NCI-H510A treated with DMSO at 0.1 percent for 48 hours (cell line): ENCODE measurements at regions not wholly inside any gene's neighbourhood (a gene's known extent, or its start where the extent isn't known, plus 50 kb on each side); places are given as distances from the start of the nearest gene placed in this dataset.

Experiments
- DNase-seq: peaks from one replicate; lab custom pipeline; 2025; lab: John Stamatoyannopoulos, UW

DNA sequence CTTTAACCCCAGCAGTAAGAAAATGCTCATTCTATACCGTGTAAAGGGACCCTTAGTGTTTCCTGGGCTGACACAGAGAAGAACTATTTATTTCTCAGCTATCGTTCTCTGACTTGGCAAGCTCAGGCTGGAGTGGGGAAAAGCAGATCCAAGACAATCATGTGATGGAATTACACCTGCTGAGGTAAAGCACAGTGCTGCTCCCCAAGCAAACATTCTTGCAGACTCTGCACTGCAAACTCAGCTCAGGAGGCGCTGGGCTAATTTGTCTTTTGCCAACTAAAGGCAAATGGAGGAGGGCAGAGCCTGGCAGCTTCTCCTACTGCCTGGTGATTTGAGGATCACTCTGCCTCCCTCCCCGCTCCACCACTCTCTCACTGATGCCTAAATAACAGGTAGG lies 57.8 kb upstream of the FUT8 start:
- no peak for DNase-seq

DNA sequence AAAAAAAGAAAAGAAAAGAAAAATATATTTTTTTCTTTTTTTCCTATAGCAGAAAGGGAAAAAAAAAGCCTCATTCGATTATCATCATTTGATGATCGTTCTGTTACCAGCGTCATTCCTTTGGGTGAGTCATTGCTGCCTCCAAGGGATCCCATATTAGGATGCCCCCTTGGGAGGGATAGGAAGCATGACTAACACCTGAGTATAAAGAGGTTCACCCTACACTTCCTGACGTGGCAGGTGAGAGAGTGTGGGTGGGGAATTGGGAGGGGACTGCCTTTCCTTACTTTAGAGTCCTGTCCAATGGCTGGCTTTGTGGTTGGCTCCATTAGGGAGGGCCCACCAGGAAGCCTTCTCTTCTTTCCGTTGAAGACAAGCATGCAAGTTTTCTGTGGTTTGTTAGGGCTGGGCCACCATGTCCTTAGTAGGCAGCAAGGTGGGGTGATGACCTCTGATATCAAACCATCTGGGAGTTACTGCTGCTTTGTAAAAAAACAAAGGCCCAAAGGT lies 56.1 kb upstream of the FUT8 start:
- no peak for DNase-seq

DNA sequence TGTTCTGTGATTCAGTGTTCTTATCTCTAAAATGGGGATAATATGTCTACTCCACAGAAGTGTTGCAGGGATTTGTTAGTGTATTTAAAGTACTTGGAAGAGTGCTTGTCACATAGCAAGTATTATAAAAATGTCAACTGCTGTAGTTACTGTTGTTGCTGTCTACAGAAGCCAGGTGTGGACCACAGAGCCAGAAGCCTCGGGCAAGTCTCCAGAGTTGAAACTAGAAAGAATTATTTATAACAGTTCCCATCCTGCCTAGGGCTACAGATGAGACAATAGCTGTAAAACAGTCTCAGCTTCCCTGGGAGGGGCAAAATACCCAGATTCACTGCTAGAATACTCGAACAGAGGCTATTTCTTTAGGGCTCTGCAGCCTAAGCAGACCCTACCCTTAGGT lies 55.4 kb upstream of the FUT8 start:
- DNase-seq = no peak

DNA sequence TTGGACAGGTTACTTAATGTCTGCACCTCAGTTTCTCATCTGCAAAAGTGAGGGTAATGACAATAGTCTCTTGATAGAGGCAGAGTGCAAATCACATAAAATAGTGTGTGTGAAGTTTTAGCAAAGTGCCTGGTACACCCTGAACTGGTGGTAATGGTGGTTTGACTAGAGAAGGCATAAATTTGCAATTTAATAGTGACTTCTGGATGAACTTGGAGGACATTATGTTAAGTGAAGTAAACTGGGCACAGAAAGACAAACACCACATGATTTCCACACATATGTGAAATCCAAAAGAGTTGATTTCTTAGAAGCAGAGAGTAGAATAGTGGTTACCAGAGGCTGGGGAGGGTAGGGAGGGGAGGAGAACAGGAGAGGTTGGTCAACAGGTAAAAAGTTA lies 54.8 kb upstream of the FUT8 start:
- DNase-seq = no peak

DNA sequence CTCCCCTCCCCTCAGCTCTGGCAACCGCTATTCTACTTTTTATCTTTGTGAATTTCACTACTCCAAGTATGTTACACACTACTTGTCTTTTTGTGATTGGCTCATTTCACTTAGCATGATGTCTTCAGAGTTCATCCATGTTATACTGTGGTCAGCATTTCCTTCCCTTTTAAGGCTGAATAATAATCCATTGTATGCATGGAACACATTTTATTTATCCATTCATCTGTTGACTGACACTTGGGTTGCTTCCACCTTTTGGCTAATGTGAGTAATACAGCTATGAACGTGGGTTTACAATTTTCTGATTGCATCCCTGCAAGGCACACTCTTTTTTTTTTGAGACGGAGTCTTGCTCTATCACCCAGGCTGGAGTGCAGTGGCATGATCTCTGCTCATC lies 53.0 kb upstream of the FUT8 start:
- no peak for DNase-seq

DNA sequence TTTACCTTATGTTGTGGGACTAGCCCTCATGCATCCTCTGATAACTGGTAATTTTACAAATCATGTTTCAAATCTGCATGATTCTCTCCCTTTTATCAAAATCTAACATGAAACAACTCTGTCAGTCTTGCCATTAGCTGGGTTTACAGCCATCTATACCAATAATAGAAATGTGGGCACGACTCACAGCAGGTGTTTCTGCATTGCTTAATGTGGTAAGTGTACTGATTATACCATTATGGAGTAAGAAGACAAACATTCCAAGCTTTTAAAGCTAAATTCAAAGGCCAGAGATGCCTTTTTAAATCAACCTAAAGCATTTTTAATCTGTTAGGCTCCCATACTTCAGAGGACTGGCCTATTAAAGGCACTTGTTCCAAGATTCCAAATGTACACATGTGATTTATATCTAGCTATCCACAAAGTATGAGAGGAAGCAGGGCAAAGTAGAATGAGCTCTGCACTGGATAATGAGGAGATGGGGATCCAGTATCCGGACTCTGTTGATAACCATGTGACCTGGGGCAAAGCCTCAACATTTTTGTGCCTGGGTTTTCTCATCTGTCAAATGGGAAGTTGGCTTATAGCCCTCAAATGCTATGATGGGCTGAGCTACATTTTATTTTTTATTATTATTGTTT lies 52.3 kb upstream of the FUT8 start:
- DNase-seq = no peak

DNA sequence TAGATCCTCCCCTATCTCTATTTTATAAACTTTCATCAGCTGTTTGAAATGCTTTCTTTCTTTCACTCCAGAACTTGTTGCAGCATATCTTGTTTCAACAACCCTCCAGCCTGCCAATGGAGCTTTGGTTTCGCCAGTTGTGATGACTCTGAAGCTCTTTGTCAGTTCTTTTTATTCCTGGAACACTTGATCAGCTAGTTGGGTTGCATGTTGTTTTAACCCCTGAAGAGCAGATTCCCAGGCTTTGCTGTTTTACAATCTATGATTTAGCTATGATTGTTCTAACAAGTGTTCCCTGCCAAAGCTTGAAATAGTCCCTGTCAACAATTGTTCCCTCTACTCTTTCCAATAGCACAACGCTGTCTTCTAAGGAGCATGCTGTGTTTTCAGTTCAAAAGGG lies 50.6 kb upstream of the FUT8 start:
- peak; percentile 48 for DNase-seq
